Pancreas (tissue), 10 donors: ENCODE measurements at regions not wholly inside any gene's neighbourhood (a gene's known extent, or its start where the extent isn't known, plus 50 kb on each side); places are given as distances from the start of the nearest gene placed in this dataset.
A peak's percentile ranks its signal among the peaks of the same experiment; 100 is the strongest.

Source experiments
- ATAC-seq, 4 donors: fragments of 200-7000 bp; cut with Tn5 transposase; one replicate each; pipeline versions ENCODE4 v1.8.0 to v1.9.1; 2020; ENCODE audit warnings: mild to moderate bottlenecking in 4 of 4, moderate library complexity in 4 of 4
- DNase-seq, 6 donors: peaks; one replicate each; pipeline ENCODE4 v3.0.0-alpha.2; 2020
- FAIRE-seq: peaks from 2 replicates; lab custom pipeline; 2012; peaks lifted over from hg19 to GRCh38; lab: Jason Lieb, UNC
- H3K27ac ChIP-seq, 4 donors: fragments of 200-600 bp; sonication (generic); 1 replicate in 3 of 4; 2 replicates in 1 of 4; pipeline versions ENCODE4 v1.5.0 to v1.8.0; 2020
- H3K27me3 ChIP-seq, 4 donors: fragments of 200-600 bp; one replicate each; pipeline ENCODE4 v1.8.0; 2021
- H3K36me3 ChIP-seq, 3 donors: fragments of 200-600 bp; sonication (generic) in 1 of 3; one replicate each; pipeline versions ENCODE4 v1.5.0 to v1.8.0; 2020 to 2021
- H3K4me1 ChIP-seq, 3 donors: fragments of 200-600 bp; one replicate each; pipeline ENCODE4 v1.8.0; 2021
- H3K4me3 ChIP-seq, 4 donors: fragments of 200-600 bp; sonication (generic) in 2 of 4; one replicate each; pipeline versions ENCODE4 v1.5.0 to v1.8.0; 2020 to 2021
- H3K9me3 ChIP-seq, 4 donors: fragments of 200-600 bp; one replicate each; pipeline ENCODE4 v1.8.0; 2021
- CTCF ChIP-seq, 4 donors: fragments of 200-600 bp; sonication (generic) in 3 of 4; IDR thresholded peaks; one replicate each; pipeline versions ENCODE4 v1.5.0 to v1.8.0; 2021; ENCODE audit warnings: antibody characterized with exemption in 4 of 4
- WGBS, 2 donors: extraction: QIAGEN DNeasy Blood & Tissue Kit; methylation state at CpG; one replicate each; pipeline ENCODE4 v1.1.7; 2013; 5-methylcytosine and 5-hydroxymethylcytosine counted together
- intact Hi-C, 3 donors: fragments of 100-400 bp; cut with DNase I; formaldehyde crosslinking; loops; one replicate each; pipeline versions ENCODE4 v1.11.1 to v1.14.2; 2022
- donor health status: healthy with polysubstance abuse.
- donor health status: DM: no; HTN: no; CAD: no; lungs with moderate emphysema.
- donor health status: DM: no; HTN: no; CAD: no.
- donor health status: control.
- donor health status: control.
- donor health status: Bipolar disorder and iron deficiency.
- donor health status: DM: yes; HTN: yes; CAD: no.
- donor health status: DM: no; HTN: no; CAD: no.
- donor health status: DM: no; HTN: no; CAD: no.
- donor health status: DM: yes; HTN: yes; CAD: no.

DNA sequence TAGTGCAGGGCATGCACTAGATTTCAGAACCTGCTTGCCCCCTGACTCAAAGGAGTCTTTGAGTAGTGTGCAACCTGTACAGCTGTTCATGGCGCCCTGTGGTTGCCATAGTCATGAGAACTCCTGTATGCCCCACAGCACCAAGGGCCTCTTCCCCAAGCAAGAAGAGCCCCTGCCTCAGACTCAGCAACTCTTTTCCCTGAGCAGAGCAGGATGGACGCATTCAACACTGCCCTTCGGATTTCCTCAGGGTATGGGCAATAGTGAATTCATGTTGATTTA, 89.7 kb upstream of the KLF13 start:
- peak overlapping the region in 2 of 4 donors; percentile 78 to 83 for H3K27ac ChIP-seq
- H3K4me3 ChIP-seq: no peak overlapping the region
- peaks cover 0 to 20% (median 0%) of the 10 kb centered on the region in 3 donors for H3K4me1 ChIP-seq
- no peaks in the 10 kb centered on the region for H3K9me3 ChIP-seq
- no peaks in the 10 kb centered on the region for H3K27me3 ChIP-seq
- 87 to 88% methylated on average over 3 of the region's 3 CpGs for WGBS, 2 donors
- no peak for FAIRE-seq
- DNase-seq: peak in 1 of 6 donors; percentile 29
- intact Hi-C loops: loop anchor here in 1 of 3 donors (10.0 kb wide), 1 partner anchor 88 kb away; the partner anchor contains the start of gene KLF13
- ATAC-seq: no peak
- TF ChIP-seq CTCF (IDR thresholded peaks at IDR 0.05): no peak
- no peaks in the 10 kb centered on the region for H3K36me3 ChIP-seq

DNA sequence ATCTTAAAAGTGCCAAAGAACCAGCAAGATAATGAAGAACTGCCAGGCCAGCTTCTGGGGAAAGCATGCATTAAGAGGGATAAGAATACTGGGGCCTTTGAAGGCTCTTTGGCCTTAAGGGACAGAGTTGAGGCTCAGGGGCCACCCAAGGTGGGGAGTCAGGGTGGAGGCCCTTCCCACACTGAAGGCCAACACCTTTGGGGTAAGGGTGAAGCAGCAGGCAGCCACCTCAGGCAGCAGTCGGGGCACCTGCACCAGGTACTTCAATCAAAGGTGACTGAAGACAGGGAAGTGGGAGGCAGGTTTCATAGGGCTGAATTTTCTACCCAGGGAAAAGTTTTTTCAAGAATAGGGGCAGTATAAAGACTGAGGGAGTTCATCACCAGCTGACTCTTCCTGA, 87.7 kb upstream of the KLF13 start:
- H3K9me3 ChIP-seq: no peaks in the 10 kb centered on the region
- ATAC-seq: no peak
- FAIRE-seq: no peak
- H3K27me3 ChIP-seq: no peaks in the 10 kb centered on the region
- intact Hi-C loops: loop anchor here in 1 of 3 donors (10.0 kb wide), 1 partner anchor 86 kb away; the partner anchor contains the start of gene KLF13
- no peak overlapping the region for H3K27ac ChIP-seq
- H3K4me1 ChIP-seq: peaks cover 0 to 20% (median 0%) of the 10 kb centered on the region in 3 donors
- no peak overlapping the region for H3K4me3 ChIP-seq
- 65 to 75% methylated on average over 1 of the region's 1 CpG for WGBS, 2 donors
- H3K36me3 ChIP-seq: no peaks in the 10 kb centered on the region
- DNase-seq: peak in 1 of 6 donors; percentile 28
- no peak for TF ChIP-seq CTCF (IDR thresholded peaks at IDR 0.05)

DNA sequence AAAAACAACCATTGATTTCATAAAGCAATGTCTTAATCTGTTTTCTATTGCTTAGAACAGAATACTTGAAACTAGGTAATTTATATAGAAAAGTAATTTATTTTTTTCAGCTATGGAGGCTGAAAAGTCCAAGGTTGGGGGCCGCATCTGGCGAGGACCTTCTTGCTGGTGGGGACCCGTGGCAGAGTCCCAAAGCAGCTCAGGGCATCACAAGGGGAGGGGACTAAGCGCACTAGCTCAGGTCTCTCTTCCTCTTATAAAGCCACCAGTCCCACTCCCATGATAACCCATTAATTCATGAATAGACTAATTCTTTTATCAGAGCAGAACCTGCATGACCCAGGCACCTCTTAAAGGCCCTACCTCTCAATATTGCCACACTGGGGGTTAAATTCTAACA, 87.2 kb upstream of the KLF13 start:
- DNase-seq (peak in 1 of 6 donors; percentile 23), ATAC-seq (no peak), FAIRE-seq (no peak)
- no peak for TF ChIP-seq CTCF (IDR thresholded peaks at IDR 0.05)
- Histone ChIP-seq H3K9me3 (no peaks in the 10 kb centered on the region), H3K27ac (no peak overlapping the region), H3K36me3 (no peaks in the 10 kb centered on the region), H3K4me3 (no peak overlapping the region), H3K27me3 (no peaks in the 10 kb centered on the region), H3K4me1 (peaks cover 0 to 20% (median 0%) of the 10 kb centered on the region in 3 donors)
- intact Hi-C loops: loop anchor here in 1 of 3 donors (10.0 kb wide), 1 partner anchor 85 kb away; the partner anchor contains the start of gene KLF13
- 65 to 89% methylated on average over 4 of the region's 4 CpGs for WGBS, 2 donors

- Histone ChIP-seq H3K27ac (no peak overlapping the region), H3K36me3 (no peaks in the 10 kb centered on the region), H3K27me3 (no peaks in the 10 kb centered on the region), H3K9me3 (no peaks in the 10 kb centered on the region), H3K4me3 (no peak overlapping the region), H3K4me1 (peaks cover 0 to 2% (median 0%) of the 10 kb centered on the region in 3 donors)
- 80 to 84% methylated on average over 8 of the region's 8 CpGs for WGBS, 2 donors
- no peak for TF ChIP-seq CTCF (IDR thresholded peaks at IDR 0.05)
- DNase-seq: no peak
- intact Hi-C loops: no loop called here
- no peak for ATAC-seq
- no peak for FAIRE-seq
Measured at GRCh38 chr15:31241888-31242522, 84.6 kb upstream of the KLF13 start.

- FAIRE-seq: no peak
Measured at GRCh38 chr15:31243895-31244294, 82.7 kb upstream of the KLF13 start.

More at GRCh38 chr15:31243895-31244294, 82.7 kb upstream of the KLF13 start:
- DNase-seq (no peak), ATAC-seq (no peak)
- H3K9me3 ChIP-seq: no peaks in the 10 kb centered on the region
- H3K36me3 ChIP-seq: no peaks in the 10 kb centered on the region
- H3K27me3 ChIP-seq: no peaks in the 10 kb centered on the region
- intact Hi-C loops: no loop called here
- no peak overlapping the region for H3K4me3 ChIP-seq
- TF ChIP-seq CTCF (IDR thresholded peaks at IDR 0.05): no peak
- WGBS, 2 donors: 47 to 48% methylated on average over 3 of the region's 3 CpGs
- H3K4me1 ChIP-seq: no peaks in the 10 kb centered on the region
- H3K27ac ChIP-seq: no peak overlapping the region
